Posterior cingulate gyrus (tissue), 11 donors: ENCODE measurements at regions not wholly inside any gene's neighbourhood (a gene's known extent, or its start where the extent isn't known, plus 50 kb on each side); places are given as distances from the start of the nearest gene placed in this dataset.
A peak's percentile ranks its signal among the peaks of the same experiment; 100 is the strongest.
"Not testable (repeated sequence)": the region's sequence is repeated elsewhere in the genome, so short reads cannot be mapped to it uniquely, and the experiment has no call there.

Source experiments
- DNase-seq, 10 donors: peaks; one replicate each; pipeline versions ENCODE4 v3.0.0 to v3.0.0-alpha.2; 2020 to 2021; ENCODE audit warnings: mixed read lengths in 3 of 10
- intact Hi-C: fragments of 100-400 bp; cut with DNase I; formaldehyde crosslinking; loops from one replicate; pipeline ENCODE4 v1.15.1; 2023

DNA sequence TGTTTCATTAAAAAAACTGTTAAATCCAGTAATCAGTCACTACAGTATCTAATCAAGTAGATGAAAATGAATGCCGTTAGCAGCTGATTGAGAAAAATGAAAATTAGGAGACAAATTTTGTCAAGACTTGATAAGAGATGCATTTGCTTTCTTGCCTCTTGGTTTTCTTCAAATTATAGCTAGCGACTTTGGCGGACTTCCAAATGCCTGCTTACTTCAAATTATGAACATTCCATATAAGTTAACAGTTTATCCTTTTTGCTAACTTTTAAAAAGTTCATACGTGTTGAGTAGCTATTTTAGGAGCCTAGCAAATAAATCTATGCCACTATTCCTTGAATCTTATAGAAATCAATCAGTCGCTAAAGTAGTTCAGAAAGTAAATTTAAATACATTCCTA is 58.8 kb downstream of the PPP4R3C start:
- DNase-seq = no peak
- intact Hi-C loops = no loop called here

GRCh38 chrX:27399146-27399456 is 64.0 kb downstream of the PPP4R3C start:
- intact Hi-C loops = no loop called here
- DNase-seq = no peak

DNA sequence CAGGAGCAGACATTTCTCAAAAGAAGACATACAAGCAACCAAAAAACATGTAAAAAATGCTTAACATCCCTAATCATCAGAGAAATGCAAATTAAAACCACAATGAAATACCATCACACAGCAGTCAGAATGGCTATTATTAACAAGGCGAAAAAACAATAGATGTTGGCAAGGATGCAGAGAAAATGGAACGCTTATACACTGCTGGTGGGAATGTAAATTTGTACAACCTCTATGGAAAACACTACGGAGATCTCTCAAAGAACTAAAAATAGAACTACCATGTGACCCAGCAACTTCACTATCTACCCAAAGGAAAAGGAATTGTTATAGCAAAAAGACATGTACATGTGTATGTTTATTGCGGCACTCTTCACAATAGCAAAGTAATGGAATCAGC is 71.5 kb downstream of the PPP4R3C start:
- intact Hi-C loops = no loop called here
- no peak for DNase-seq

DNA sequence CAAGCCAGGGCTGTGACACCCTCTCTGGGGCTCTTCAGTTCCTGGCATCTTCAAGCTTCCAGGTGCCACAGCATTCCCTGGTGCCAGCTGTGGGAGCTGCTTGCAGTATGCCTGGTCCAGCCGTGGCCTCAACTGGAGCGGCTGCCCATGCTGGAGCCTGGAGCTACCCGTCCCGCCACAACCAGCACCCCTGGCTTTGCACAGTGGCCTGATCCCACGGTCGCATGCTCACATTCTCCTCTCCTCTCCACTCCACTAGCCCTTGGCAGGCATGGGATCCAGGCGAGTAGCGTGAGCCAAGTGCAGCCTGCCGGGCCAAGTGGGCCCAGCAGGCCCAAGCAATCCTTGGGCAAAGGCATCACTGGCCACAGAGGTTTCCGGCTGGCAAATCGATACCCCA is 81.7 kb downstream of the PPP4R3C start:
- intact Hi-C loops = no loop called here
- DNase-seq = peak in 1 of 10 donors; percentile 77

GRCh38 chrX:27380163-27380845 is 82.8 kb downstream of the PPP4R3C start:
- intact Hi-C loops = no loop called here
- peak in 2 of 10 donors; percentile 39 to 66 for DNase-seq

GRCh38 chrX:27354021-27354420 is 109.1 kb downstream of the PPP4R3C start:
- intact Hi-C loops = no loop called here

GRCh38 chrX:27350476-27350875 is 112.7 kb downstream of the PPP4R3C start:
- DNase-seq = no peak

More at GRCh38 chrX:27354021-27354420, 109.1 kb downstream of the PPP4R3C start:
- no peak for DNase-seq

DNA sequence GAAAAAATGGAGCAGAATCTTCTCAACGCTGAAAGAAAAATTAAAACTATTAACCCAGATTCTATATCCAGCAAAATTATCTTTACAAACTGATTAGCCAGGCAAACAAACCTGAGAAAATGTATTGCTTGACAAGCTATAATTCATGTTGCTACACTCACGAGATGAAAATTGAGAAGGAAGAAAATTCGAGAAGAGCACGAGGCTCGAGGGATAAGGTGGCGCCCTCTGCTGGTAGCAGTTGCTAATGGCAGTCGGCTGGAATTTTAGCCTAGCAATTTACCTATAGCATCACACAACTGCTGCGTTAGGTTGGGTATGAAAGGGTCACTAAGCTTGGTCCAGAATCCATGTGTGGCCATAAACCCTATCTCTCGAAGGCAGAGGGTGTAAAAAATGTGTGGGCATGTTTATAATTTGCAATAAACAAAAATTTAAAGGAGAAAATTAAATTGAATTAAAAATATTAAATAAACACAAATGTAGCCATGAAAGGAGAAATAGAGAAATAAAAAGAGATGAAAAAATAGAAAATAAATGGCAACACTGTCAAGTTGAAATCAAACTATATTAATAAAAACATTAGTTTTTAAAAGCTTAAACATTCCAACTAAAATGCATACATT is 126.6 kb downstream of the PPP4R3C start:
- peak in 6 of 10 donors; percentile 6 to 73 (median 37) for DNase-seq
- intact Hi-C loops = no loop called here

More at GRCh38 chrX:27350476-27350875, 112.7 kb downstream of the PPP4R3C start:
- intact Hi-C loops = no loop called here

- no peak for DNase-seq
- intact Hi-C loops = no loop called here
These were observed 141.5 kb downstream of the PPP4R3C start for GRCh38 chrX:27321632-27322031.

DNA sequence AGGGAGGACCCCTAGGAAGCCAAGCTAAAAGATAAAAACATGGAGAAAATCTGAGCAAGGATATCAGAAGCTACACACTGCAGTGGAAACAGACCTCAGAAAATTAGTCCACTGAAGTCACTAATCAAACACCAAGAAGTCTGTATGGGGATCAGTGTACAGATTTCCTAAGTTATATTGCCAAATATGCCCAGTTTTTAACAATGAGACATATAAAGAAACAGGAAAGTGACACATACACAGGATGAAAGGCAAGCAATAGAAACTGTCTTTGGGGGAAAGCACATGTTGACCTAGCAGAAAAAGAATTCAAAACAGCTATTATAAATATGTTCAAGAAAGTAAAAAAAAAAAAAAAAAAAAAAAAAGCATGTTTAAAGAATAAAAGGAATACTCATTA is 153.7 kb downstream of the PPP4R3C start:
- no peak for DNase-seq
- intact Hi-C loops = no loop called here

DNA sequence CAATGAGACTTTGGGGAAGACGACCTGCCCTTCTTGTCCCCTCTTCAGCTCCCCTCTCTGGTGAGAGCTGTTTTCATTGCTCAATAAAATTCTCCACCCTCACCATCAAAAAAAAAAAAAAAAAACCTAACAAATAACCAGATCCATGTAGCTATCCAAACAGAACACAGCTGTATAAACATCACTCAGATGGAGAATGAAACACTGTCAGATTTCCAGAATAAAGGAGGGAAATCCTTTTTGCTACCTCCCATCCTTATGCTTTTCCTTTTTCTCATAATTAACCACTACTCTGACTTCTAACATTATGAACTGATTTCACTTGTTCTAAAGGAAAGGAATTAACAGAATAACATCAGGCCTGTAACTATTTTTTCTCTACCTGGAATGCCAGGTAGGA is 155.6 kb downstream of the PPP4R3C start:
- intact Hi-C loops = no loop called here
- DNase-seq = no peak

- DNase-seq, intact Hi-C loops: not testable (repeated sequence)
These were observed 170.6 kb downstream of the PPP4R3C start for GRCh38 chrX:27292552-27292951.

GRCh38 chrX:27276751-27277150 is 186.4 kb downstream of the PPP4R3C start:
- intact Hi-C loops = no loop called here
- DNase-seq = no peak

GRCh38 chrX:27254656-27255055 is 208.5 kb downstream of the PPP4R3C start:
- DNase-seq = no peak

DNA sequence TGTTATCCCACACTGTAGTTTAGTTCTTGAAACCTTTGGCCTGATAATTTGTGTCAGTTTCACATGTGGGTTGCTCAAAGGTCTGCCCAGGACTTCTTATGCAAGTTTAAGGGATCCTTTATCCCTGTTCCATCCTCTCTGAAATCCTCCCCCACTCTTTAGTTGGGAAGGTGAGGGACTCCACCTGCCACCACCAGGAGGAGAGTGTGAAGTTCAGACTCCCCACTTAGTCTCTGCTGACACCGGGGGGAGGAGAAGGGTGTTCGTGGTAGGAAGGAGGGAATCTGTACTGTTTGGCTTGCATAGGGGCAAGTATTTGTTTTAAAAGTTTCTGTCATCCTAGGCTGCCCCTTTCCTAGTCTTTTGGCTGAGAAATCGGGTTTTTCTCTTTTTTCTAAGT is 211.8 kb downstream of the PPP4R3C start:
- DNase-seq = no peak
- intact Hi-C loops = no loop called here

More at GRCh38 chrX:27254656-27255055, 208.5 kb downstream of the PPP4R3C start:
- intact Hi-C loops = no loop called here

DNA sequence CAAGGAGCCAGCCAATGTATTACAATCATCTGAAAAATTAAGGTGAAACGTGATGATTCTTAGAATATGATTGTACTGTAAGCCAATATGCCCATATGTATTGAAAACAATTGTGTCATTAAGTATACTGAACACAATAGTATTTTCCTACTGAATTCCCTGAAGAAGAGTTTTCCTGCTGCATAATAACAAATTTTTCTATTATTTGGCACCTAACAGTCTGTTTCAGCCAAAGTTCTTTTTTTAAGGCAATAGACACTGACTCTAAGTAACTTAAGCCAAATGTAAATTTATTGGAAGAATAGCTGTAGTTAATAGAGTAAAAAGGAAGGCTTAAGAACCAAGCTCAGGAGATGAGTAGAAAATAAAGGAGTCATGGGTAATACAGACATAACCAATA is 220.6 kb downstream of the PPP4R3C start:
- no peak for DNase-seq
- intact Hi-C loops = no loop called here

DNA sequence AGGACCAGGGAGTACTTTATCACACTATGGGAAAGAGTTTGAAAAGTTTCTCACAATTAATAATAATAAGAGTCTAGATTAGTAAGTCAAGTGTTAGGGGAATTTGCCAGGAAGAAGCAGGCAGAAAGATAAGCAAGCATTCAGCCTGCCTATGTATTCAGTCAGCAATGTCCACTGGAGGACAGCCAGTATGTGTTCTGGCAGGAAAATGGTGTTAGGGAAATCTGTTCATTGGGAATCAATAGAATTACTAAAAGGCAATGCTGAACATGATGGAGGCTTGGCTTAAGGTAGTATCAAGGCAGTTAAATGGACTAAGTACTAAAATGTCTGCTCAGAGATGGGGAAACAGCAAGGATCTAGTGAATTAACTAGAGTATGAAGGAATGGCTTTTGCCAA is 221.2 kb downstream of the PPP4R3C start:
- no peak for DNase-seq
- intact Hi-C loops = no loop called here

DNA sequence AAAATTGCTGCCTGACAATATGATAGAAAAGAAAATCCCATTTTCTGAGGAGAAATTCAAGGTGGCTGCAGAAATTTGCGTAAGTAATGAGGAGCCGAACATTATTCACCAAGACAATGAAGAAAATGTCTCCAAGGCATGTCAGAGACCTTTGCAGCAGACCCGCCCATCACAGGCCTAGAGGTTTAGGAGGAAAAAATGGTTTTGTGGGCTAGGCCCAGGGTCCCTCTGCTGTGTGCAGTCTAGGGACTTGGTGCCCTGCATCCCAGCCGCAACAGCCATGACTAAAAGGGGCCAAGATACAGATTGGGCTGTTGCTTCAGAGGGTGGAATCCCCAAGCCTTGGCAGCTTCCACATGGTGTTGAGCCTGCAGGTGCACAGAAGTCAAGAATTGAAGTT is 223.1 kb downstream of the PPP4R3C start:
- peak in 1 of 10 donors; percentile 14 for DNase-seq
- intact Hi-C loops = not testable (repeated sequence)

DNA sequence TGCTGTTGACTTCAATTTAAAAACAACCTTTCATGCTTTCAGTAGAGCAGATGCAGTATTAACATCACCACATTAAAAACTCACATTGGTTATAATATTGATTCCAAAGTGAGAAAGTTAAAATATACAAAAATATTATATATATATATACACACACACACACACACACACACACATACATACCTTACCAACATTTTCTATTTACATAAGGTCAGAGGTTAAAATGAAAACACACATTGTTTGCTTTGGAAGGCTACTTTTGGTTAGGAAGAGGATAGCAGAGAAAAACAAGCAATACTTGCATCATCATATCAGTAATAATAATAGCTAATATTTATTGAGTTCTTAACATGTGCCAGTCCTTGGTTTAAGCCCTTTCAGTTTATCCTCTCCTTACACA is 226.5 kb downstream of the PPP4R3C start:
- no peak for DNase-seq
- intact Hi-C loops = no loop called here

- intact Hi-C loops = no loop called here
These were observed 233.4 kb downstream of the PPP4R3C start for GRCh38 chrX:27229721-27230120.

DNA sequence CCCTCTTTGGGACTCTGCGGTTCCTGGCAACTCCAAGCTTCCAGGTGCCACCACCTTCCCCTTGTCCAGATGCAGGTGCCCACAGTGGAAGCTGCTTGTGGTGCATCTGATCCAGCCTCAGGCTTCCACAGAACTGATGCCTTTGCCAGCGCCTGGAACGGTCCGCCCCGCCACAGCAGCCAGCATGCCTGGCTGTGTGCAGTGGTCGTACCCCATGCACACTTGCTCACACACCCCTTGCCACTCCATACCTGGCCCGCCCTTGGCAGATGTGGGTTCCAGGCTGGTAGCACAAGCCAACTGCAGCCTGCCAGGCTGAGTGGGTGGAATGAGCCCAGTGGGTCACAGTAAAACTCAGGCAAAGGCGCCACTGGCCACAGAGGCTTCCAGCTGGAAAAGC is 240.5 kb downstream of the PPP4R3C start:
- peak in 3 of 10 donors; percentile 37 to 75 (median 54) for DNase-seq
- intact Hi-C loops = no loop called here

More at GRCh38 chrX:27229721-27230120, 233.4 kb downstream of the PPP4R3C start:
- no peak for DNase-seq

- DNase-seq = peak in 1 of 10 donors; percentile 2
- intact Hi-C loops = no loop called here
These were observed 276.5 kb downstream of the PPP4R3C start for GRCh38 chrX:27186671-27187070.
